Activated CD4-positive, alpha-beta T cell treated with anti-CD3 and anti-CD28 coated beads, Interleukin-10, Interleukin-2, amounts not matched to agents 100 ng/mL and 50 ng/mL, durations not matched to agents 16 hours and 8 hours (primary cell): ENCODE measurements at regions not wholly inside any gene's neighbourhood (a gene's known extent, or its start where the extent isn't known, plus 50 kb on each side); places are given as distances from the start of the nearest gene placed in this dataset.

Experiments
- DNase-seq: peaks from one replicate; pipeline ENCODE4 v3.0.0-alpha.2; 2020

DNA sequence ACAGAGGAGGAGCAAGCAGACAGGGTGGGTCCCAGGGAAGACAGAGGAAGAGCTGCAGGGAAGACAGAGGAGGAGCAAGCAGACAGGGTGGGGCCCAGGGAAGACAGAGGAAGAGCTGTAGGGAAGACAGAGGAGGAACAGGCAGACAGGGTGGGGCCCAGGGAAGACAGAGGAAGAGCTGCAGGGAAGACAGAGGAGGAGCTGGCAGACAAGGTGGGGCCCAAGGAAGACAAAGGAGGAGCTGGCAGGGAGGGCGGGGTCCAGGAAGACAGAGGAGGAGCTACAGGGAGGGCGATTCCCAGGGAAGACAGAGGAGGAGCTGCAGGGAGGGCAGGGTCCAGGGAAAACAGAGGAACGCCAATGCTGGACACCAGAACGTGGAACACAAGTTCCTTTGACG is 66.5 kb downstream of the PLXNA1 start:
- DNase-seq: no peak

DNA sequence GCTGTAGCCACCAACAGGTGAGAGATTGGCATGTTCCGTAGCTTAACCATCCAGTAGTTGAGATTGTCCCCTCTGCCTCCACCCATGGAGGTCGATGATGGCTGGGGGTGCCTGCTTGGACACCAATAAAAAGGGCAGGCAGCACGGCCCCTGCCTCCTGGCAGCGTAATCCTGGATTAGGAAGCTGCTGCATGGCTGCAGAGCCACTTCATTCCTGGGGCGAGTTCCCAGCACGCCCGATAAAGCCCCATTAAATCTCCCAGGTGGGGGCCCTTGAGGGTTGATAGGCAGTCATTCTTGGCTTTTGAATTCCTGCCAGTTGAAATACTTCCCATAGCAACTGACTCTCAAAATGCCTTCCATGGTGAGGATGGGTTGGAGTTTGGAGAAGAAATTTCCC is 67.8 kb downstream of the PLXNA1 start:
- DNase-seq: no peak

DNA sequence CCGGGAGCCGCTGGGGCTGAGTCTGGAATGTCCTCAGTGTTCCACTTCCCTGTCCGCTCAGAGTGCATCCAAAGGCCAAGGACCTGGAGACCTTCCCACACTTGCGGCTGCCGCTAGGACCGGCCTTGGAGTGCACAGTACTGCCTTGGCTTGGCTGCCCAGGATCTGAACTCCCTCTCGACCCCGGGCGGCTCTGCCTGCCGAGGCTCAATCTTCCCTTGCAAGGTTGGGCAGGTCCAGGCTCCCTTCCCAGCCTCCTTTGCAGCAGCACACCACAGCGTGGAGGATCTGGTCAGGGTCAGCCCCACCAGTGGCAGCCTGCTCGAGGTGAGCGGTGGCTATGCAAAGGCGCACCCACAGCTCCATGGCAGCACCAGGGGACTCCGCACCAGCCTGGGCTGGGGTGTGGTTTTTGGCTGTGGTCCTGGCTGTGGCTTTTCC is 69.2 kb downstream of the PLXNA1 start:
- no peak for DNase-seq

DNA sequence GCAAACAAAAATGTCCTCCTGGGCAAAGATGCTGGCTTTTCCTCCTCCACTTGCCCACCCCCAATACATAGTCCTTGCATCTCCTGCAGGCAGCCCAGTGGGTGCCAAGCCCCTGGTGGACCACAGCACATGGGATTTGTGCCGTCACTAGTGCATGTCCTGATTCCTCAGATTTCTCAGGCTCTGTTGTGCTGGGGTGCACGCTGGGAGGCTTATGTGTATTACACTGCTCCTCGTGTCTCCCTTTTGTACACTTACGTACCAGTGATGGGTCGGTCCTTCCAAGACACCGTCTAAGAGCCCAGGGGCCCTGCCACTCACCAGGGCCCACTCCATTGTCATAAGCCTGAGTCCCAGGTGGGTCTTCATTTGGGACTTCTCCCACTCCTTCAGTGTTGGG is 70.1 kb downstream of the PLXNA1 start:
- no peak for DNase-seq

DNA sequence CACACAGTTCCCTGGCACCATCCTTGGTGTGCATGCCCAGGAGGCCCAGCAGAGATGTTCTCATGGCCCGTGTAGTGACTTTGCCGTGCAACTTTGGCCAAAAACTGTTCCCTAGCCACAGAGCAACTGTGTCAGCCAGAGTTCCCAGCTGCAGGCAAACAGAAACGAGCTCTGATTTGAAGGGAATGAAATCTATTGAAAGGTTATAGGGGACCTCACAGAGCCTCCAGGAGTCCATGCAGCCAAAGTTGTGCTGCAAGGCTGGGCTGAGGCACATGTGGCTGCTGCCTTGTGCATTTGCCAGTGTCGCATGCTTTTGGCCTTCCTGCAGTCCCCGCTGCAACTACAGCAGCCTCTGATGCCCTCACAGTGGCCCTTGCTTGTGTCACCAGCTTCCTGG is 70.5 kb downstream of the PLXNA1 start:
- DNase-seq: no peak

DNA sequence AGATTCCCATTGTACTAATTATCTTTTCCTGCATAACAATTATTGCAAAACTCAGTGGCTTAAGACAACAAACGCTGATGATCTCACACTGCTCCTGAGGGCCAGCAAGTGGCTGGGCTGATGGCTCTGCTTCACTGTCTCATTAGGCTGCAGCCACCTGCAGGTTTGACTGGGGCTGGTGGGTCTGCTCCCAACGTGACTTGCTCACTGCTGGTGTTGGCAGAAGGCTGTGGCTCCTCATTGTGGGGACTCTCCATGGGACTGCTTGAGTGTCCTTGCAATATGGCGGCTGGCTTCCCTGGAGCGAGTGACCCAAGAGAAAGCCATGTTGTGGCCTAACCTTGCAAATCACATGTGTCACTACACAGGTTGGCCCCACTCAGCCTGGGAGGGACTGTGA is 71.1 kb downstream of the PLXNA1 start:
- DNase-seq: no peak

DNA sequence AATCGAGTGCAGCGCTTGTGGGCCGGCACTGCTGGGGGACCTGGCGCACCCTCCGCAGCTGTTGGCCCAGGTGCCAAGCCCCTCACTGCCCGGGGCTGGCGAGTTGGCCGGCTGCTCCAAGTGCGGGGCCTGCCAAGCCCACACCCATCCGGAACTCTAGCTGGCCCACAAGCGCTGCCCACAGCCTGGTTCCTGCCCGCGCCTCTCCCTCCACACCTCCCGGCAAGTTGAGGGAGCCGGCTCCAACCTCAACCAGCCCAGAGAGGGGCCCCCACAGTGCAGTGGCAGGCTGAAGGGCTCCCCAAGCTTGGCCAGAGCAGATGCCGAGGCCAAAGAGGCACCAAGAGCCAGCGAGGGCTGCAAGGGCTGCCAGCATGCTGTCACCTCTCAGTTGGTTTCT is 73.4 kb downstream of the PLXNA1 start:
- no peak for DNase-seq

DNA sequence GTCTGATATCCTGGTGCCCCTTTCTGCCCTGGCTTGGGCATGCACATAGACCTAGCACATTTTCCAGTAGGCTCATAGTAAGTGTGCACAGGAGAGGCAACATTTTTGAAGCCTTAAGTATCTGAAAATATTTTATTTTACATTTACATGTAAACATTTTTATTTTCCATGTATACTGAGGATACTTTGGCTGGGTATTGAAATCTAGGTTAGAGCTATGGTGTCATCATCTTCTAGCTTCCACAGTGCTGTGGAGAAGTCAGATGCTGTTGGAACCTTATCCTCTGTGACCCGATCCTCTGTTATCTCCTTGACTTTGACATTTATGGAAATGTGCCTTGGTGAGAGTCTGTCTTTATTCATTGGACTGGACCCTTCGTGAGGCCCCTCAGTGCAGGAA is 74.1 kb downstream of the PLXNA1 start:
- DNase-seq: no peak

DNA sequence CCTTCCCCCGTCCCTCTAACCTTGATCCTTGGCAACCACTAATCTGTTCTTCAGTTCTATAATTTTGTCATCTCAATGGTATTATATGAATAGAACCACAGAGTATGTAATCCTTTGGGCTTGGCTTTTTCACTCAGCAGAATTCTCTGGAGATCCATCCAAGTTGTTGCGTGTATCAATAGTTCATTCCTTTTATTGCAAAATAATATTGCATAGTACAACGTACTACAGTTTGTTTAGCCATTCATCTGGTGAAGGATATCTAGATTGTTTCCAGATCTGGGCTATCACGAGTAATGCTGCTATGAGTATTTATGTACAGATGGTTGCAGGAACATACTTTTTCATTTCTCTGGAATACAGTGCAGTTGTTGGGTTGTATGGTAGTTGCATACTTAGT is 76.2 kb downstream of the PLXNA1 start:
- no peak for DNase-seq

DNA sequence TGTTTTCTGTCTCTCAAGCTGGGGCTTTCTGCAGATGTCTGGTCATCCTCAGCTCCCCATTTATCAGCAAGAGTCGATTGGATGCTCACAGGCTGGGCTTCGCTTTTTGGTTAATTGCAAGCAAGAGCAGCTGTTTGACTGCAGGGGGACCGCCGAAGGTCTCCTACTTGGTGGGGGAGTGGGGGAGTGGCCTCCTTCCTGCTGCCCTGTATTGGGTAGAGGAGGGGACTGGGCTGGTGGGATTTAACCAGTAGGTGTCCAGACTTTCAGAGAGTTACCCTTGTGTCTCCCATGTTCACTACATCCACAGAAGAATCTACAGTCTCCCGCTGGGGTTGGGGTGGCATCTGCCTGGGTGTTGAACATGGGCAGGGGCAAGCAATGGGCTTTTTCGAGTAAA is 78.7 kb downstream of the PLXNA1 start:
- DNase-seq: no peak

DNA sequence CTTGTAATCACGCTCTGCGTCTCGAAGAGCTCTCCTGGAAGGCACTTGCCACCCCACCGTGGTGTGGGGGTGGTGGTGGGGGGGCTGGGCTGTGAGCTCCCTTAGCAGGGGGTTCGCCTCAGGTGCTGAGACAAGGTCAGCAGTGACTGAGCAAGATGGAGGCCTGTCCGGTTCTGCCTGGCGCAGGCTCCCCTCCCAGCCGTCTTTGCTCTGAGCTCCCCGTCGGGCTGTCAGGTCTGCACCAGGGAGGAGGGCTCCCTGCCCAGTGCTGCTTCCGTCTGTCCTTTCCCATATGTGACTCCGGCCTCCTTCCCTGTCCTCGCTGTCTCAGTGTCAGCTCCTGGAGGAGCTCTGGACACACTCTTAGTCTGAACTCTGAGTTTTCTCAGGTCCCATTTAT is 80.0 kb downstream of the PLXNA1 start:
- DNase-seq: no peak

DNA sequence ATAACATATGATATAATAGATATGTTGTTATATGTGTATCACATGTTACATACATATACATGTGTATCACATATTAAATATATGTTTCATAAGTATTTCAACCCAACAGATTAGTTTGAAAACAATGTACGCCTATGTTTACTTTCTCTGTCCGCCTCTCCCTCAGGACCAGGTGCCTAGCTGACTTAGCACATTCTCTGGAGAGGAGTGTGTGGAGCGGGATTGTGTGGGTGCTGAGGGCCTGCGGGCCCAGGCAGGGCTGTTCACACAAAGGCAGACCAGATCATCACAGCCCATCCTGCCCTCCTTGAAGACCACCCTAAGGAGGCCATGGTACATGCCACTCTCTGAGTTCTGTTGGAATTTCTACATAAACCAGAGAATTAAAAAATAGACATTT is 81.0 kb downstream of the PLXNA1 start:
- DNase-seq: no peak

DNA sequence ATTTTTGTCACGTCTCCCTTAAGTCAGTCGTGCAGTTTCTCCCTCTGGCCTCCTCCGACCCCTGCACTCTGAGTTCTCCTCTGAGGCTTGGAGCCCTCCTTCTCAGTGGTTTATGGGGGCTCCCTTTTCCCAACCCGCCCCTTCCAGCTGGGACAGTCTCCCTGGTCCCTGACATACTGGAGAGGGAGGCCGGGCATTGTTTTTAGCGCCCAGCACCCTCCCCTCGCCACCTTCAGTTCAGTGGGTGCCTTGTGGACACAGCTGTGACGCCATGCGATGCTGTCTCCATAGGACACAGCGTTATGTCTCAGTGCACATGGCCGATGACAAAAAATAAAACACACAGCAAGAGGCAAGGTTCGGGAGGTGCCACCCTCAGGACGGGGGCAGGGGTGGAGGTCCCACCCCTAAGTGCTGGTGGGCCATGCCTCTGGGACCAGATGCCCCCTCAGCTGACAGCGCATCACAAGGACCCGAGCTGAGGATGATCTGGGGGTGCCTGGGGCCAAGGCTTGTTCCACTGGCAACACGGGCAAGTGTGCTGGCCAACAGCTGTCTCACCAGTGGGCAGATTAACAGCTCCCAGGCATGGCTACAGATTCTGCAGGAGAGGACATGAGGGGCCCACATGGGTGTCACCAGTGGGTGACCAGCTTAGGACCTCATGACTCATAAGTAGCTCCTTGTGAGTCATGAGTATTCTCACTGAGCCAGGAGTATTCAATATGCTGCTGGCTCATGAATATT is 81.6 kb downstream of the PLXNA1 start:
- DNase-seq: no peak

DNA sequence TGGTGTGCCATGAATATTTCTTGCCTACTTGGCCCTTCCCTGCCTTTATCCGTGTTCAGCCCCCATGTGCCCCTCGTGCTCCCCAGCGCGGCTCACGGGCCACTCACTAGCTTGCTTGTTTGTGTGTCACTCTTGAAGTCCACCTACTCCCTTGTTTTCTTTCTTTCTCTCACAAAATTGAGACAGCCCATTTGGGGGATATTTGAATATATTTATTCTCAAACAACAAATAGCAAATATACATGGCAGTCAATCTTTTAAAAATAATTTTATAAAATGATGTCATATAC is 82.2 kb downstream of the PLXNA1 start:
- DNase-seq: no peak

DNA sequence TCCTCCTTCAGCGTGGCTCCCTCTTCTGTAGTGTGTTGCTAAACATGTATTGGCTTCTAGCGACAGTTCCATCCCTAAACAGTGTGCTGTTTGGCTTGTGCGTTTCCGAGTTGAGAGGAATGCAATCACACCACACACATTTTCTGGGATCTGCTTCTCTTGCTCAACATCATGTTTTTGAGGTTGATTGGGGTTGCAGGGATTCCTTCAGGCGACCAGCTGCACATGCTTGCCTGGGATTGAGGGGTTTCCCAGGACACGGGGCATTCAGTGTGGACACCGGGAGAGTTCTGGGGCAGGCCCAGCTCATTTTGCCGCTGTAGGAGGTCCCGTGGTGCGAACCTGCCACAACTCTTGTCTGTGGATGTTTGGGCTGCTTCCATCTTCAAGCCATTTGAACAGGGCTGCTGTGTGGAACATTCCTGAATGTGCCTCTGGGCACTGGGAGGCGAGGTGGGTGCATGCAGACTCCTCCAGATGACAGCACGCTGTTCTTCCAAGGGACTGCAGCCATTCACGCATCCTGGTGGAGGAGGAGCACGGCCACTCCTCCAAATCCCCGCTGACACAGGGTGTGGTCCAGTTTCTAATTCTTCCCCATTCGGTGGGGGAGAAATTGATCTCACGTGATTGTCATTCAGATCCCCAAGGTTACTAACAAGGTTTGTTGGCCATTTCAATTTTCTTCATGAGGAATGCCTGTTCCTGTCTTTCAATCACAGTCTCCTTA is 82.8 kb downstream of the PLXNA1 start:
- no peak for DNase-seq

DNA sequence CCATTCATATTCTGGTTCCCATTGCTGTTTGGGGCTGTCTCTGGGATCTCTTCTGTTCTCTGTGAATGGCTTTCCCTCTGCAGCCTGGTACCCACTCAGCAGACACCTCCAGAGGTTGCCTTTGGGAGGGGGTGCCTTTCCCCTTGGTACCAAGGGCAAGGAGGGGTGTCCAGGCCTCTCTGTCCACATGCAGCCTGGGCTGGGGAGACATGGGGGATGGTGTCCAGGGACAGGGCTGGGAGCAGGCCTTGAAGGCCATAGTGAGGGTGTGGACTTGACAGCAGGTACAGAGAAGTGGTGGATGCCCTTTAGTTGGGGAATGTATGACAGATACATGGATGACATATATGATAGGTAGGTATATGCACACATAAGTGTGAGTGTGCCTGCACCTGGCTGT is 83.7 kb downstream of the PLXNA1 start:
- DNase-seq: no peak

DNA sequence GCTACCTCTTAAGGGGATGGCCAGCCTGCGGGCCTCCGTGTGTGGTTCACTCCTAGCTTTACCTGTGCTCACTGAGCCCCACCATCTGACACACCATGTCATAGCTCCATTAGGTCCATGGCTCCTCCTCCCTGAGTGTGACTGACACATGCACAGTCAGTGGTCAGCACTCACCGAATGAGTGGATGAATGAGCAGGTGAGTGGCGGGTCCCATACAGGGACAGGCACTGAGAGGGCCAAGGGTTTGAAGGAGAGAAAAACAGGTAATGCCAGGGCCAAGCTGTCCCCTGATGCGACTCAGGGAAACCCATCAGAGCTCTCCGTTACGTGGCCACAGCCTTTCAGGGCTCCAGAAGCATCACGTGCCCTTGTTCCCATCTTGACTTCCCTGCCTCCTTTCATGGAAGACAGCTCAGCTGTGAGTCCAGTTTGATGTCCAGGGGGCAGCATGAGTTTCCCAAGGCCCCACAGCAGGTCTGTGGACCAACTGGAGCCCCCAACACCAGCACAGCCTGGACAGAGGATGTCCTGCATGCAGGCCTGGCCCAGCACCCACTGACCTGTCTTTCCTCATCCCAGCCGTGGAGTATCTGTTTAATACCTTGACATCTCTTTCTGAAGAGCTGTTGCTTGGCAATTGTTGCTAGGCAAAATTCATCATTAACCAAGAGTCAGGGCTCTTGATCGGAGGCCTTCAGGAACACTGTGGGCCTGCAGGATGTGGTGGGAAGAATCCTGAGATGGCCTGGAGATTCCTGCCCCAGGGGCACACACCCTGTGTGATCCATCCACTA is 84.4 kb downstream of the PLXNA1 start:
- DNase-seq: no peak

DNA sequence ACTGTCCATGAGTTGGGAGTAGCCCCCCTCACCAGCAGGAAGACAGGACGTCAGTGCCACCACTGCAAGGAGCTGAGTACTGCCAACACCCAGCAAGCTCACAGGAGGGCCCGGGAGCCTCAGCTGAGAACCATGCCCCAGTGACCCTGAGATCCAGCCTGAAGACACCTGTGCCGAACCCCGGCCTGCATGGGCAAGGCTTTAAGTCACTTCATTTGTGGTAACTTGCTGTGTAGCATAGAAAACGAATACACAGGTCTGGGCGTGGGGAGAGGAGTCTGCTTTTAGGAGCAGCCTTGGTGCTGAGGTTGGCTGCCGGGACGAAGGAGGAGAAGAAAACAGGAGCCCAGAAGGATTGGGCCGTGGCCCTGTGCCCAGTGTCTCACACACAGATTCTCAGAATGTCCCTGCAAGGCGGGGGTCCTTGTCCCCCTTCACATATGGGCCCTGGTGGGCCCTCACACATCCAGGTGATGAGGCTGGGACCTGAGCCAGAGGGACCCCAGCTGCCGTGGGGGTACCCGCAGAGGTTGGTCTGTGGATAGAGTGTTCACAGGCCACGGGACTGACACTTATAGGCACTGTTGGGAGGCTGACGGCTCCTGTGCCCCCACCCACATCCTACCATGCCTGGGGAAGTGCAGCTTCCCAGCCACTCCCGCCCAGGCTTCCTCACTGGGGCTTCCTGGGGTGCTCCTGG is 85.3 kb downstream of the PLXNA1 start:
- no peak for DNase-seq

DNA sequence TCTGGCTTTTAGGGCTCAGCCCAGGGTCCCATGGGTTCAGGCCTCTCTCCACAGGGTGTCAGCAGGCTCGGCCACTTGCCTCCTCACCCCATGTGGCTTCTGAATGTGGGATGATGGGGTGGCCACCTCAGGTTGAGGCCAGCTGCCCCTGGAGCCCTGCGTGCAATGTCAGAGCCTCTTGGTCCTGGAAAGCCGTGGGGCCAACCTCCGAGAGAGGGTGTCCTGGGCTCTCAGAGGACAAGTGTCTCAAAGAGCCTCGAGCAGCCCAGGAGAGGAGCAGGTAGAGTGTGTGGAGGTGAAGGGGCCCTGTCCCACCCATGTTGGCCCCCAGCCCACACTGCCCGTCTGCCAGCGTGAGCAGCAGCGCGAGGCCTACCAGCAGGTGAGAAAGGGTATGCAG is 86.0 kb downstream of the PLXNA1 start:
- DNase-seq: no peak

DNA sequence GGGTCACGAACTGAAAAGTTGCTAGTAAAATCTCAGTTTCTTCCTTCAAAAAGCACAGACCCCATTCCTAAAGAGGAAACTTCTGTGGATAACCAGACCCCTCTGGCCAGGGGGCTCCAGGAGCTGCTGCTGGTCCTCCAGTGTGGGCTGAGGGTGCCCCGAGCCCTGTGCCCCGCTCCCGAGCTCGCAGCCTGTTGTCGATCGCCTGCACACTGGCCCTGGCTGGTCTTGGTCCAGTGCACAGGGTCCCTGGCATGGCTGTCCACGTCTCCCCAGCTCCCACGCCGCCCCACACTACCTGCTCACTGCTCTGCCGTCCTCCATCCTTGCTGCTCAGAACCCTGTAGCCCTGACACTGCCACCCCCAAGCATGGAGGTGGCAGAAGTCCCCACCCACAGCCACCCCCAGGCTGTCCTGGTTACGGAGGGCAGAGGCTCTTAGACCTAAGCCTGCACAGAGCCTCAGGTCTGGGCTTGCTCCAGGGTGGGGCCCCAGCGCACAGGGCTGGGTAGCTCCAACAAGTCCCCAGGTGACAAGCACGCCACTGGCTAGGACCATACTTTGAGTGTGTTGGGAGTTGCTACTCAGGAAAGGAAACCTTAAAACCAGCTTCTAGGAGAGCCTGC is 87.0 kb downstream of the PLXNA1 start:
- no peak for DNase-seq

DNA sequence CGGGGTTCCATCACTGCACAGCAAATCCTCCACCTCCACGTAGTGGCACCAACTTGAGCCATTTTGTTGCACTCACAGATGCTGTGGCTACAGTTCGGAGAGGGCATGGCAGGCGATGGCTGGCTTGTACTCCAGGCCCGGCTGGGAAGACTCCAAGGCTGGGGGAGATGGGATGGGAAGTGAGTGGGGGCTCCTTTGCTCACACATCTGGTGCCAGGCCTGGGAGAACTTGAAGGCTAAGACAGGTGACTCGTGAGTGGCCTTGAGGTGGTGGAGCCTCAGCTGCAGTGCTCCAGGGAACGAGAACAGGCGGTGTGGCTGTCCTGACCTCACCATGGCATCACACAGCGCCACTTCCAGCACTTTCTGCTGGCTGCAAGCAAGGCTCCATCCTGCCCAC is 87.9 kb downstream of the PLXNA1 start:
- DNase-seq: no peak

DNA sequence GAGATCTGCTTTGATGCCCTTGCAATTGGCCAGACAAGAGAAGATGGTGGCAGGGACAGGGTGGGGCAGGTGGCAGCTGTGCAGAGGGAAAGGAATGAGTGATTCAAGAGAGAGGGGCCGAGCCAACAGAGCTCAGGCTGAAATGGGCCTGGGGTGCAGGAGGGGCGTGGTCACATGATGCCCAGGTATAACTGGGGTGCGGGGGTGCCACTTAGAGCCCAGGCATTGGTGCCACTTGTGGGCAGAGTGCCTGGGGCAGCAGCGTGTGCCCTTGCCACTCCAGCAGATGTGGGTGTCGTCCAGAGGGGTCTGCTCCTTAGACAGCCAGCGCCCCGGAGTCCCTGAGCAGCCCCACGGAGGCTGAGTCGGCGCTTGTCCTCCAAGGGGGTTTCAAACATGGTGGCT is 88.7 kb downstream of the PLXNA1 start:
- no peak for DNase-seq

DNA sequence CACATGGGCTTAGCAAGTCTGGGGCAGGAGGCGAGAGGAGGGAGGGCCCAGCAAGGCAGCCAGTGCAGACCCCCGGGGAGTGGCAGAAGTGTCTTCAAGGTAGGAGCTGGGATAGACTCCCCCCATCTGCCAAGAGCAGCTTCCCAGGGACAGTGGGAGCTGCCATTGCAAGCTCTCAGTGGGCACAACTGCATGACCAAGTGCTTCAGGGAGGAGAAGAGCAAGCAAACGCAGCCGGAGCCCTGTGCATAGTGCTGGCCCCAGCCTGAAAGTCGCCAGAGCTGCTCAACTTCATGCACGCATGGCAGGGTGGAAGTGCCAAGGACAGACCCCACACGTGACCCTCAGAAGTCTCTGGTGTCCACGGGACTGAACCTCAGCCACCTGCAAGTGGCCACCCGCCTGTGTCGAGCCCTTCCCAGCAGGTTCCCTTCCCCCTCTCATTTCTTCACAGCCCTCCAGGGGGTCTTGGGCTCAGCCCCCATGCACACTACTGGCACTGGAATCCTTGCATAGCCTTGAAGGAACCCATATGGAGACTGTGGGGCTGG is 89.4 kb downstream of the PLXNA1 start:
- no peak for DNase-seq
